ENCODE measurements at regions not wholly inside any gene's neighbourhood (a gene's known extent, or its start where the extent isn't known, plus 50 kb on each side); places are given as distances from the start of the nearest gene placed in this dataset.

- TF ChIP-seq EZH2 (IDR thresholded peaks at IDR 0.05; ENCODE audit: insufficient read depth, poor library complexity, severe bottlenecking) (no peak), EZH2phosphoT487 (IDR thresholded peaks at IDR 0.05; ENCODE audit: insufficient read depth, low read depth) (no peak)
Observed at GRCh38 chr11:120052196-120052775, 85.6 kb downstream of the TRIM29 start.

Data from GM23248 (cell line).